Transverse colon (tissue), 4 donors: ENCODE measurements at regions not wholly inside any gene's neighbourhood (a gene's known extent, or its start where the extent isn't known, plus 50 kb on each side); places are given as distances from the start of the nearest gene placed in this dataset.

Experiments
- DNase-seq: peaks from one replicate; pipeline ENCODE4 v3.0.0-alpha.2; 2019
- H3K27ac ChIP-seq, 4 donors: fragments of 200-600 bp; sonication (generic); 2 replicates each; pipeline ENCODE4 v1.5.1; 2016 to 2018; ENCODE audit warnings: inconsistent platforms in 4 of 4
- H3K27me3 ChIP-seq: fragments of 200-600 bp; sonication (generic); 2 replicates; pipeline ENCODE4 v1.5.1; 2017; ENCODE audit warnings: inconsistent platforms
- H3K36me3 ChIP-seq, 4 donors: fragments of 200-600 bp; sonication (generic); 2 replicates each; pipeline ENCODE4 v1.5.1; 2017 to 2019; ENCODE audit warnings: inconsistent platforms in 4 of 4
- H3K4me1 ChIP-seq, 4 donors: fragments of 200-600 bp; sonication (generic); 2 replicates each; pipeline ENCODE4 v1.5.1; 2017 to 2020; ENCODE audit warnings: inconsistent platforms in 4 of 4
- H3K4me3 ChIP-seq, 4 donors: fragments of 200-600 bp; sonication (generic); 1 replicate in 1 of 4; 2 replicates in 3 of 4; pipeline versions ENCODE4 v1.5.1 to v1.6.1; 2017 to 2019; ENCODE audit warnings: inconsistent platforms in 4 of 4
- H3K9me3 ChIP-seq, 2 donors: fragments of 200-600 bp; sonication (generic); 2 replicates each; pipeline ENCODE4 v1.5.1; 2017 to 2019; ENCODE audit warnings: inconsistent platforms in 2 of 2
- EP300 ChIP-seq: sonication (generic); formaldehyde crosslinking; IDR thresholded peaks from one replicate; pipeline ENCODE4 v1.6.1; 2017; ENCODE audit warnings: antibody characterized with exemption, low read depth
- POLR2A ChIP-seq: fragments of 450-650 bp; IDR thresholded peaks from one replicate; pipeline ENCODE4 v1.6.1; 2016; ENCODE audit warnings: antibody characterized with exemption, mild to moderate bottlenecking, moderate library complexity
- POLR2AphosphoS5 ChIP-seq, 3 donors: sonication (generic); formaldehyde crosslinking; IDR thresholded peaks; one replicate each; pipeline ENCODE4 v1.6.1; 2016; ENCODE audit warnings: antibody characterized with exemption in 3 of 3
- WGBS, 2 donors: methylation state at CpG; one replicate each; pipeline ENCODE4 v1.1.5; 2018; ENCODE audit warnings: low coverage in 1 of 2; 5-methylcytosine and 5-hydroxymethylcytosine counted together
- in situ Hi-C, 4 donors: fragments of 200-750 bp; cut with MboI; loops; one replicate each; pipeline versions ENCODE4 v1.15.0 to v1.15.1; 2017; ENCODE audit warnings: low sequenced_read_pairs in 3 of 4, low pct_ligation_motif_present in 1 of 4, low pct_unique_long_range_greater_than_20kb in 1 of 4
- intact Hi-C: fragments of 100-400 bp; cut with DNase I; formaldehyde crosslinking; loops from one replicate; pipeline ENCODE4 v1.15.1; 2023; ENCODE audit warnings: low total_unique reads
- TF ChIP-seq, protein P1 (sequence below), 5 experiments: fragments of 200-600 bp in 3 of 5; fragments of 450-650 bp in 2 of 5; sonication (generic) in 3 of 5; IDR thresholded peaks; 1 replicate in 2 of 5; 2 replicates in 3 of 5; pipeline ENCODE4 v1.5.1; 2016 to 2017; ENCODE audit warnings: antibody characterized with exemption in 5 of 5, inconsistent platforms in 3 of 5, mild to moderate bottlenecking in 2 of 5, moderate library complexity in 1 of 5

DNA sequence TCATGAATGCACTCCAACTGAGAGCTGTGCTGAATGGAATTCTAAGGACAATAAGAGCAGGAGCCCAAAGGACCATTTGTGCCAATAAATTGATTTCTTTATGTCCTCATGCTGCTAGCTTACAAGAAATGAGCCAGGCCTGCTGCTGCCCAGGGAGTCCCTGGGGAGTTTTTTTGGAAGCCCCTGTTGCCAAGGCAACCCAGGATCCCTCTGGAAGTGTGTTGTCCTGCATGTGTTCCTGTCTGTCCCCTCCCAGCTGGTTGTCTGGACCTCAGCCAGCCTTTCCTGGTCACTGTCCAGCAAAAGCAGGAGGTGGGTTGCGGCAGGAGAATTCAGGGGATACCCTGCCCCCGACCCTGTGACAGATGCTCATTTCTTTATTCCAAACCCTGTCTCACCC, 51.0 kb upstream of the GPRC5B start:
- no peak overlapping the region for H3K27ac ChIP-seq
- H3K9me3 ChIP-seq, result no peaks in the 10 kb centered on the region
- intact Hi-C loops (no loop called here), in situ Hi-C loops (no loop called here)
- H3K27me3 ChIP-seq, result no peaks in the 10 kb centered on the region
- no peak overlapping the region for H3K4me3 ChIP-seq
- DNase-seq, result no peak
- H3K4me1 ChIP-seq, result no peaks in the 10 kb centered on the region
- H3K36me3 ChIP-seq, result no peaks in the 10 kb centered on the region
- TF ChIP-seq POLR2A (no peak), EP300 (no peak), POLR2AphosphoS5 (IDR thresholded peaks at IDR 0.05) (no peak)
- TF ChIP-seq, protein P1, sequence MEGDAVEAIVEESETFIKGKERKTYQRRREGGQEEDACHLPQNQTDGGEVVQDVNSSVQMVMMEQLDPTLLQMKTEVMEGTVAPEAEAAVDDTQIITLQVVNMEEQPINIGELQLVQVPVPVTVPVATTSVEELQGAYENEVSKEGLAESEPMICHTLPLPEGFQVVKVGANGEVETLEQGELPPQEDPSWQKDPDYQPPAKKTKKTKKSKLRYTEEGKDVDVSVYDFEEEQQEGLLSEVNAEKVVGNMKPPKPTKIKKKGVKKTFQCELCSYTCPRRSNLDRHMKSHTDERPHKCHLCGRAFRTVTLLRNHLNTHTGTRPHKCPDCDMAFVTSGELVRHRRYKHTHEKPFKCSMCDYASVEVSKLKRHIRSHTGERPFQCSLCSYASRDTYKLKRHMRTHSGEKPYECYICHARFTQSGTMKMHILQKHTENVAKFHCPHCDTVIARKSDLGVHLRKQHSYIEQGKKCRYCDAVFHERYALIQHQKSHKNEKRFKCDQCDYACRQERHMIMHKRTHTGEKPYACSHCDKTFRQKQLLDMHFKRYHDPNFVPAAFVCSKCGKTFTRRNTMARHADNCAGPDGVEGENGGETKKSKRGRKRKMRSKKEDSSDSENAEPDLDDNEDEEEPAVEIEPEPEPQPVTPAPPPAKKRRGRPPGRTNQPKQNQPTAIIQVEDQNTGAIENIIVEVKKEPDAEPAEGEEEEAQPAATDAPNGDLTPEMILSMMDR (IDR thresholded peaks at IDR 0.05), result no peak
- 47% methylated on average over 2 of the region's 2 CpGs; no CpG with 5 or more reads in 1 of the 2 donors for WGBS, 2 donors
